GM19468 (cell line): ENCODE measurements at regions not wholly inside any gene's neighbourhood (a gene's known extent, or its start where the extent isn't known, plus 50 kb on each side); places are given as distances from the start of the nearest gene placed in this dataset.

Experiments used
- ATAC-seq: cut with Tn5 transposase; IDR thresholded peaks from one replicate; pipeline ENCODE4 v1.9.1; 2021; ENCODE audit warnings: mild to moderate bottlenecking, moderate library complexity, moderate number of reproducible peaks; ENCODE audit not compliant: unreplicated experiment; ENCODE audit errors: extremely low read depth

DNA sequence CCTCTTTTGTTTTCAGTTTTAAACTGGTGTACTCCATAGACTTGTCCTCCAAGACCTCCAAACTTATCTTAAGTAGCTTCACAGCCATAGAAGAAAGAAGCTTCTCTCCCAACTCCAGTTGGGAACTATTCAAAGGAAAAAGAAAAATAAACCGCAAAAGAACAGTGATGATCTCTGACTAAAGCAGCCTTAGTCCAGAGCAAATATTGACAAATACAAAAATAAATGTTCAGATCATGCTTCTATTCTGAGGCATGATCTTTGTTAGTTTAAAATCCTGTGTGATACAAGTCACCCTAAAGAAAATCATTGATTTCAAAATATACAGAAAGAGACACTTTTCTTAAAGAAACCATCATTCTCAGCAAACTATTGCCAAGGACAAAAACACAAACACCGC lies 373.0 kb upstream of the SMIM30 start:
- no peak for ATAC-seq

DNA sequence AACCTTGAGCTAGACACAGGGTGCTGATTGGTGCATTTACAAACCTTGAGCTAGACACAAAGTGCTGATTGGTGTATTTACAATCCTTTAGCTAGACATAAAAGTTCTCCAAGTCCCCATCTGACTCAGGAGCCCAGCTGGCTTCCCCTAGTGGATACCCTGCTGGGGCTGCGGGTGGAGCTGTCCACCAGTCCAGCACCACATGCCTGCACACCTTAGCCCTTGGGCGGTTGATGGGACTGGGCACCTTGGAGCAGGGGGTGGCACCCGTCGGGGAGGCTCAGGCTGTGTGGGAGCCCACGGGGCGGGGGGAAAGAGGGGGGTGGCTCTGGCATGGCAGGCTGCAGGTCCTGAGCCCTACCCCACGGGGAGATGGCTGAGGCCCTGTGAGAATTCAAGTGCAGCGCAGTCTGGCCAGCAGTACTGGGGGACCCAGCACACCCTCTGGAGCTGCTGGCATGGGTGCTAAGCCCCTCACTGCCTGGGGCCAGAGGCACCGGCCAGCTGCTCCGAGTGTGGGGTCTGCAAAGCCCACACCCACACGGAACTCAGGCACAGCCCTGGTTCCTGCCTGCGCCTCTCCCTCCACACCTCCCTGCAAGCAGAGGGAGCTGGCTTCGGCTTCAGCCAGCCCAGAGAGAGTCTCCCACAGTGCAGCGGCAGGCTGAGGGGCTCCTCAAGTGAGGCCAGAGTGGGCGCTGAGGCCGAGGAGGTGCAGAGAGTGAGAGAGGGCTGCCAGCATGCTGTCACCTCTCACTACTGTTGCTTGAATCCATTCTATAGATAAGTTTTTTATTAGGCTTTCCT lies 369.8 kb upstream of the SMIM30 start:
- no peak for ATAC-seq

DNA sequence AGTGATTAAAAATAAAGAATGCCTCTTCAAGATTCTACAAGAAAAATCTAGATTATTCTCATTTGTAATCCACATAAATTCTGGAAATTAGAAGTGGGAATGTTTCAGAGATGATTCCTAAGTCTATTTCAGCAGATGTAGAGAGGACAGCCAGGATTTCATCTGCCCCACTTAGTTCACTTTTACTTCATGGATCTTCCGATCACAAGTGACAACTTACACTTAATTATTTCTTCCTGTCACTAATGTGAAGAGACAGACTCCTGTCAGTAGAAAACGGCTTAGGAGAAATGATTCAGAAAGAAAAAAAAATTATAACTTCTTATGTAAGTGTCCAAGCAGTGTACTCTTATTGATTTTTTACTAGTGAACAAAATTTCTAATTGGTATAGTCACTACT lies 368.2 kb upstream of the SMIM30 start:
- ATAC-seq: no peak

DNA sequence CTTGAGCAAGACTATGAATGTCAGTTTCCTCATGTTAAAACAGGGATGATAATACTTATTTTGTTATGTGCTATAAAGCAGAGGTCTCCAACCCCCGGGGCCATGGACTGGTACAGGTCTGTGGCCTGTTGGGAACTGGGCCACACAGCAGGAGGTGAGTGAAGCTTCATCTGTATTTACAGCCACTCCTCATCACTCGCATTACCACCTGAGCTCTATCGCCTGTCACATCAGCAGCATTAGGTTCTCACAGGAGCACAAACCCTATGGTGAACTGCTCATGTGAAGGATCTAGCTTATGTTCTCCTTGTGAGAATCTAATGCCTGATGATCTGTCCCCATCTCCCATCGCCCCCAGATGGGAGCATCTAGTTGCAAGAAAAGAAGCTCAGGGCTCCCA lies 365.3 kb upstream of the SMIM30 start:
- ATAC-seq: no peak

DNA sequence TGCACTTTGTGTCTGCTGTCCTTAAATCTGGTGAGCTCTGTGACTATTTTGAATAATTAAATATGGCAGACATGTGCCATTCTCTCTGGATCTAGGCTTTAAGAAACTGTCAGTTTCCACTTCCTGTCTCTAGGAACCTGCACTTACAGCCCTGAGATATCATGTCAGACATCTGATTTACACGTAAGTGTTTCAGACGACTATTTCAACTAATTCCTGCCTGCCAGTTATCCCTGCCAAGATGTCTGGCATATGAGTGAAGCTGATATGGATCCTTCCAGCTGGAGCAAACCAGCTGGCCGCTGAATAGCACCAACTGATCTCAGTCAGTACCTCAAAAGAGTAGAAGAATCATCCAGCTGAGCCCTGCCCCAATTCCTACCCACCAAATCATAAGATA lies 362.2 kb upstream of the SMIM30 start:
- no peak for ATAC-seq

DNA sequence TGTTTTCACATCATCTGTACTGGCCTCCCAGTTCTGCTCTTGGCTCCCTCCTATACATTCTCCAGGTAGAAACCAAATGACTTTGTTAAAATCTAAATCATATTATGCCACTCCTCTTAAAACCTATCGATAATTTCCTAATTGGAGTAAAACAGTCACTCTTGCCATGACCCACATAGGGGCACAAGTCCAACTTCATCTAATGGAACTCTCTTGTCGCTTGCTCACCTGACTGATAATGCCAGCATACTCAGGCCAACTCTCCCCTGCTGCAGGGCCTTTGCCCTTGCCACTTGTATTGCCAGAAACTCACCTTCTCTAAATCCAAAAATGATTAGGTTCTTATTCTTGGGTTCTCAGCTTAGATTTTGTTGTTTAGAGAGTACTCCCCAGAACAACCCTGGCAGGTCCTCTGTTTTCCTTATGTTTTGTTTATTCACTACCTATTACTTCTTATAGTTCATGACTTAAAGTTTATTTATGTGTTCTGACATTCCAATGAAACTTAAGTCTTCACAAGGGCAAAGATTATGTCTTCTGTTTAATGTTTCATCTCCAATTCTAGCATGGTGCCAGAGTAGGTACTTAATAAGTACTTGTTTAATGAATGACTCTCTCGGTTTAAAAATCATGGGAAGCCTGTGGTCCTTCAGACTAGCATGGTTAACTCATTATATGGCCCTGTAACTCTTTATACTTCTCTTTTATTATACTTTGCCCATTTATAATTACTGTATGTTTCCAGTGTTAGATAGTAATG lies 345.9 kb upstream of the SMIM30 start:
- ATAC-seq: no peak

DNA sequence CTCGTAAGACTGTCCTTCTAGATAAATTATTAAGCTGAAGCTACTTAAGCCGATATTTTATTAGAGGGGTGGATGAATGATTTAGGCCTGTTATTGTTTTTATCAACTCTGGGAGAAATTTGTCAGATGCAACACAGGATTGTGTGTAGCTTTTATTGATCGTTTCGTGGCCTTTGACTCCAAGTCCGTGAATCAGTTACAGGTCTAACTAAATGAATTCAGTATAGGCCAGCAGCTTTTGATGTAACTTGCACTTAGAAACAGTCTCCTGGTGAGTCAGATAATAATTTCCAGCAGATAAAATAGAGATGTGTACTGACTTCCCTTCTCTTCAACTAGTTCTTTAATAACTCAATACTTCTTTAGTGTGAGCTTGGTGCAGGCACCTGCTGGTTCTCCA lies 341.7 kb upstream of the SMIM30 start:
- ATAC-seq: no peak

DNA sequence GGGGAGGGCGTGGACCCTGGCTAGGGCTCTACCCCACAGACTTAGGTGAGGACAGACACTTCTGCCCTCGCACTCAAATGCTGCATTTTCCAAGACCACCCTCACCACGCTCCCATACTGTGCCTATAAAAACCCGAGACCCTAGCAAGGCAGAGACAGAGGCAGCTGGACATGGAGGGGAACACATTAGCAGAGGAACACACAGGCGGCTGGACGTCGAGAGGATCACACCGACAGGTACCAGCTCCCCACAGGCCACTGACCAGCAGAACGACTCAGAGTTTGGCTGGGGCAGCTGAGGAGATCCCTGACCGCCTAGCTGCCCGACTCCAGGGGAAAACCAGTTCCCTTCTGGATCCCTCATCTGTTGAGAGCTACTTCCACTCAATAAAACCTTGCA lies 338.2 kb upstream of the SMIM30 start:
- ATAC-seq: no peak

DNA sequence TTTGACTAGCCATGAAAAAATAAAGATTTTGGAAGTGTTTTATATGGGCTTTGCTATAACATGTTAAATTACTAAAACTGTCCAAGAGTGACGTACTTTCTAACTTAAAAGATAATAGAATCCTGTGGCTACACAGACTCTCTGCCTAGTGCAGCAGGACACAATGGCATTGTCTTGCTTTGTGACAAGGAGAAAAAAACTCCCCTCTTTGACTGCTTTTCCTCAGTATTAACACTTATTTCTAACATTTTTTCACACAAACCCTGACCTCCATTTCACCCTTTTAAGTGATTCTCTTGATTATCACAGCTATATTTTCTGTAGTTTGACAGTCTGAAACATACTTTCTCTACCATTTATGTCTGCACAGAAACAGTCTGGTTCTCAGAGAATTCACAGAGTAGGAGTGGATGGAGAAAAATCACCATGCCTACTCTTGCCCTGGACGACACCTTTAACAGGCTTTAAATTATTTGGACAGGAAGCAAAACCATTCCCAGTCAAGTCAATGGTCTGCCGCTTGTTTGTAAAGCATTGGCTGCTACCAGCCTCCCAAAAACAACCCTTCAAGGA lies 336.3 kb upstream of the SMIM30 start:
- no peak for ATAC-seq

DNA sequence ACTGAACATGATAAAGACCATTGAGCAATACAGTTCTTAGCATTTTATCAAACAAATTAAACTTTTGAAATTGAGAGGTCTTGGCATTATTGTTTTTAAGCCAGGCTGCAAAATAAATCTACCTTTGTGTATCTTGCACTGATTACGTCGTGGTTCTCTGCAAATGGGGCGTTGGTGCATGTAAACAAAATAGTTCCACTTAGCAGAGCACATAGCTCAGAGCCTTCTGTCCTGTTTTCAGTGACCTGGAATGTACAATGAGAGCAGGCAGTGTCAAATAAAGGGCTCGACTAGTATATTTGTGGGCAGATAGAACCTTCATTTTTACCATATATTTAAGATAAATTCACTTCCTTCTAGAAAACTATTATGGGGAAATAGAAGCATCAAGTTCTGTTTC lies 333.9 kb upstream of the SMIM30 start:
- no peak for ATAC-seq

DNA sequence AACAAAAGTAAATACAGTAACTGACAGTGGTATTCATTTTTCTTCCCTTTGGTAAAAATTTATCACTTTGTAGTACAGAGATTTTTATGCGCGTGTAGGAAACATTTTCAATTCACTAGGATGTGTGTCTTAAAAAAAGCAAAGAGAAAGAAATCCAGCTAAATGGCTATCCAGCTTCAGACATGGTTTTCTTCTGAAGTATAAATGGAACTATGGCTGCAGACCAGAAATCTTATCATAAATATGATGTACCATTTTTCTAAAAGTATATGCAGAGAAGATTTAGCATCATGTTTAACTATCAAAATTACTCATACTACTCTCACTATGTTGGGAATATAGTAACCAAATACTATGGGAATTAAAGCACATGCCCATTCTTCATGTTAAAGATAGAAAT lies 328.4 kb upstream of the SMIM30 start:
- no peak for ATAC-seq

DNA sequence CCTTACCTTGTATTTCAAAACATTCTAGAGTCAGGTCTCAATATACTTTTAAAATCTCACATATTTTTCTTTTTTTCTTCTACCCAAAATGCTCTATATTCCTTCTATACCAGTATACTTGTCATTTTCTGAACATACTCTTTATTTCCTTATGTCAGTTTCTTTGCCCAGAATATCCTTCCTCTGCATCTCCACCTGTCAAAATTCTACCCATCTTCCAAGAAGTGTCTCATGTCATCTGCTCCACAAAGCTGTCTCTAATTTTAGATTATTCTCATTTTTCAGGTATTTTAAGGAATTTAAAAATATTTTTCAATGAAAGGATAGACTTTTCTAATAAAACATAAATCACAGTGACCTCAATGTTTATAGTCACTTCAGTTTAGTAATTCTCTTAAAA lies 328.0 kb upstream of the SMIM30 start:
- ATAC-seq: no peak

DNA sequence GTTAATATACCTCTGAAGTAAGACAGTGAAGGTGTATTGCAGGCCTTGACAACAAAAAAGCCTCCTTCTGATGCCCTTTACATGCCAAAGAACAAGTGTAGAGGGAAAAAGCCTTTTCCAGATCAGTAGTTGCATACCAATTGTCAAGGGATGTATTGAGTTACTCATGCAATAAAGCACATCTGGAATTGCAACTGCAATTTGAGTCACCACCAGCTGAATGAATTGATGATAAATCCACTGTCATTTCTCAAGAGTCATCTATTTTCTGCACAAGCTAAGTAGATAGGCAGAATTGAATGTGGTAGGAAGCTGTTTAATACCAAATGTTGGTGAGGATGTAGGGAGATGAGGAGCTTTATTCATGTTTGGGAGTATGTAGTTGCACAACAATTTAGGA lies 325.9 kb upstream of the SMIM30 start:
- ATAC-seq: no peak

DNA sequence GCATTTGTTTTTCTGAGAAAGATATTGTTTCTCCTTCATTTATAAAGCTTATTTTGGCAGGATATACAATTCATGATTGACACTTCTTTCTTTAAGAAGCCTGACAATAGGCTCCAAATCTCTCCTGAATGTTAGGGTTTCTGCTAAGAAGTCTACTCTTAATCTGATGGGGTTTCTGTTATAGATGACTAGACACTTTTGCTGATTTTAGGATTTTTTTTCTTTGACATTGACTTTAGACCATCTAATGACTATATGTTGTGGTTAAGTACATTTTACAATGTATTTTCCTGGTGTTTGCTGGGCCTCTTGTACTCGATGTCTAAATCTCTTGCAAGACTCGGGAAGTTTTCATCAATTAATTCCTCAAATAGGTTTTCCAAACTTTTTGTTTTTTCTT lies 321.8 kb upstream of the SMIM30 start:
- no peak for ATAC-seq

DNA sequence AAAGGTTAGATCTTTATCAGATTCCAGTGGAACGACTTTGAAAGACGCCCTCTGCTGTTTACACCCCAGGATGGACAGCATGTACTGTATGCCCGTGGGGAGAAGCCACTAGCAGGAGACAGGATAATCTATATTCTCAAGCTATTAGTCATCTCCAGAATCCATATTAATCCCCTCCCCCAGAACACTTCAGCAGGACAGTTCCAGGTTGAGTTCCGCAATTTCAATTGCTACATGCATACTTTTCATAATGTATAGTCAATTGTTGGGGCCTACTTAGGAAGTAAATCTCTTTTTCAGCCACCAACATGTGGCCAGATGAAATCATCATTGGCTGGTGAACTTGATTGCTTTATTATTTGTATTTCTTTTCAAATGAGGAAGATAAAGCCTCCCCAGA lies 313.1 kb upstream of the SMIM30 start:
- ATAC-seq: no peak

DNA sequence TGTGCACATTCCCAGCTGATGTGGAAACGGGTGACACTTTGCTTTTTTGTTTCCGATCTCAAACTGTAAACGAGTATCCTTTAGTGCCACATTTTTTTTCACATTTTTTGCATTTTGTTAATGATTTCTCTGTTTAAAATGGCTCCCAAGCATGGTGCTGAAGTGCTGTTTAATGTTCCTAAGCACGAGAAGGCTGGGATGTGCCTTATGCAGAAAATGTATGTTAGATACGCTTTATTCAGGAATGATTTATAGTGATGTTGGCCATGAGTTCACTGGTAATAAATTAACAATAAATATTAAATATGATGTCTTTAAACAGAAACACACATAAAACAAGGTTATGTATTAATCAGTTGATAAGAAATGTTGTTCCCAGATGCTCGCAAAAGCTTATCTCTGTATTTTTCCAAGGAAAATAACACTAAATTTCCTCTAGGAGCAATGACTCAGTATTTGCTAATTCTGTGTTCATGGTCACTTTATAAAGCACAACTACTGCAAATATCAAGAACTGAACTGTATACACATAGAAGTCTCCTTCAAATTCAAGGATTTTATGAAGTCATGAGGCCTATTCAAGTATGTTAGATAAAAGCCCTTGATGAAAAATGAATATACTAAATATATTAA lies 305.9 kb upstream of the SMIM30 start:
- no peak for ATAC-seq

DNA sequence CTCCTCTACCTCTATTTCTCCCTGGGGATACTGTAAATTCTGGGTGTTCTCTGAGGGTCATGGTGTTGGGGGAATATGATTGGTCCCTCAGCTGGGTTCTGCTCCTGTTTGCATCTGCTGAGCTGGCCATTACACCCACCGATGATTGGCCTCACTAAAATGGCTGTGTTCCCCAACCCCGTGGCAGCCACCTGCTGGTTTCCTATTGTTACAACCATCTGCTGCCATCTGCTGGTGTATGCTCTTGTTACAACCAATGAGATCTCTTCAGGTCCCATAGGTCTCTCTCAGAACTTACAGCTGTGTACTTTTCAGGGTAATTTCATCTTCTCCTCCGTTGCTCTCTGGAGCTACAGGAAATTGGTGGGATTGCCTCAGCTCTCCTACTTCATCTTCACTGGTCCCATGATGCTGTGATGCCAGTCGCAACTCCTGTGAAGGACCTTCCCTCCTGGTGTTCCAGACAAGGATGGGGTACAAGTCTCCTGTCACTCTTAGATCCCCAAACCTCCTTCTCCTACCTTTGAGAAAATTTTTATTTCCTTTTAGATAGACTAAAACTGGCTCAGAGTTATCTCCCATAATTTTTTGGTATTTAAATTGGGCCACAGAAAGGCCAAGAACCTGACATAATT lies 303.5 kb upstream of the SMIM30 start:
- peak; percentile 99 for ATAC-seq

DNA sequence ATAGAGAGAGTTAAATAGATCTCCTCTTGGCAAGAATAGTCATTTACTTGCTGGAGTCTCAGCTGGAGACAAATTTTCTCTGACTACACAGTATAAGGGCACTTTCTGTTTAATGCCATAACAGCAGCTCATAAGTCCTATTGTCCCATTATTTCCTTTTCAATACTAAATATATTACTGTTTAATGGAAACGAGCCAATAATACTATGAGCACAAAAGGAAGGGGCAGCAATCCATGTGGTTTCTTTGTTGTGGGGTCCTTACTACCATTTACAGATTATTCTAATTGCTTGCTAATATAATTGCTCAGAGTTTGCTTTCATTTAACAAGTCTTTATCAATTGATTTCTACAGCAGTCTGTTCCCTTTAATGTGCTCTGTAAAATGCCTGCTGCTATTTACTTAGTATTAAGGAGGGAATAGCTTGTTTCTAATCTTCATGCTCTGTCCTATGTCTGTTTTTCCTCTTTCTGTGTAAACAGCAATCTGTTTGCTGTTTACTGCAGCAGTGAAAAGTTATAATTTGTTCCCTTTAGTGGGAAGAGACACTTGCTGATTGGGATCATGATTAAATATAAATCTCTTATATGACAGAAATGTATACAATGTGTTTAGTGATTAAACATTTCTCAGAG lies 296.2 kb upstream of the SMIM30 start:
- no peak for ATAC-seq

DNA sequence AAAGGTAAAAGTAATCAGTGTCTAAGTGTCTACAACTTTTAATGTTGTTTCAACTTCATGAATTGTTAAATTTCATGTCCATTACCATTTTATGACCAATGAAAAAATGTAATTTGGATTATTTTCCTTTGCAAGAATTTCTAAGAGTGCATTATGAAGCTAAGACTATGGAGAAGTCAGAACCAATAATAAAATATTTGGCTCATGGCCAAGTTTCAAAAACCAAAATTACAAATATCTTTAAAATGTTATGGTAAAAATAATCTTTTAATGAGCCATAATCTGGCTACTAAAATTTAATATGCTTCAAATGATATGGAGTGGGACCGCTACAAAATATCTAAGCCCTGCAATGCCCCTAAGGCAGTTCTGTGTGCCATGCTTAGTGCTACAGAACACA lies 294.1 kb upstream of the SMIM30 start:
- ATAC-seq: no peak

DNA sequence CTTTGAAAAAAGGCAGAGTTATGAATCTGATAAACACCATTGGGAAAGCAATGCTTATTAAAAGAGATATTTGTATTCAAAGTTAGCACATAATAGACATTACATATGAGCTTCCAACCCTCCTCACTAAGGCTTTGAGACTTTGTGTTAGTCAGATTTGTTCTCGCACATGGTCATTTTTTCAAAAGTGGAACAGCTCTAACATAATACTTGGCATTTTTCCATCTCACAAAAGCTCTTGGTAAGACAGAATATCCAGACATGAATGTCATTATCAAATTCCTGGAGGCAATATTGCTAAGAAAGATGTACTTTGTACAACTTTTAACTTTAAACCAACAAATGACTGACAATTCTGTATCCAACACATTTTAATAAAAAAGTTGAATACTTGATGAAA lies 292.4 kb upstream of the SMIM30 start:
- no peak for ATAC-seq
